ENCODE measurements at regions not wholly inside any gene's neighbourhood (a gene's known extent, or its start where the extent isn't known, plus 50 kb on each side); places are given as distances from the start of the nearest gene placed in this dataset.

DNA sequence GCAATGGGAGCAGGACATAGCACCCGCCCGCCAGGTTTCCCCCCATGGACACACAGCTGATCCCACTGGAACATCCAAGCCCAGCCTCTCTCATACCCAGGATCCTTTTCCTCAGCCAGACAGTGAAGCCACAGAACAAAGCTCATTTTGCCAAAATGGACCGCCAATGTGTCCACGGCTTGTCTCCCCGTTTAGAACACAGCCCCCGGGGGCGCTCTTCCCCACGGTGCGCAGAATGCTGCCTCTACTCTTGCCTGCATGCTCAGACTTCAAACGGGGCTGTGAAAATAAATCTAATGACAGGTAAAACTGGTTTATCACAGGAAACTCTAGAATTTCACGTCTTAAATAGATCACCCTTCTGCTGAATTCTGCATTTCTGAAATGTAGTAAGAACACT, 548.5 kb upstream of the ID2 start:
- no peak for DNase-seq
- Histone ChIP-seq H3K4me1 (ENCODE audit: control insufficient read depth, insufficient read depth, low read length) (peaks cover 16% of the 10 kb centered on the region), H3K4me3 (ENCODE audit: low read length) (no peak overlapping the region), H3K27ac (ENCODE audit: low read length) (no peak overlapping the region), H3K27me3 (ENCODE audit: control insufficient read depth, insufficient read depth, low read length) (no peaks in the 10 kb centered on the region), H3K9me3 (ENCODE audit: control insufficient read depth, low read depth, low read length) (no peaks in the 10 kb centered on the region), H3K36me3 (ENCODE audit: control insufficient read depth, insufficient read depth, low read length) (no peaks in the 10 kb centered on the region)
- WGBS (ENCODE audit: insufficient coverage, low lambda C conversion rate) = no CpG with 5 or more reads among the region's 11 CpGs

DNA sequence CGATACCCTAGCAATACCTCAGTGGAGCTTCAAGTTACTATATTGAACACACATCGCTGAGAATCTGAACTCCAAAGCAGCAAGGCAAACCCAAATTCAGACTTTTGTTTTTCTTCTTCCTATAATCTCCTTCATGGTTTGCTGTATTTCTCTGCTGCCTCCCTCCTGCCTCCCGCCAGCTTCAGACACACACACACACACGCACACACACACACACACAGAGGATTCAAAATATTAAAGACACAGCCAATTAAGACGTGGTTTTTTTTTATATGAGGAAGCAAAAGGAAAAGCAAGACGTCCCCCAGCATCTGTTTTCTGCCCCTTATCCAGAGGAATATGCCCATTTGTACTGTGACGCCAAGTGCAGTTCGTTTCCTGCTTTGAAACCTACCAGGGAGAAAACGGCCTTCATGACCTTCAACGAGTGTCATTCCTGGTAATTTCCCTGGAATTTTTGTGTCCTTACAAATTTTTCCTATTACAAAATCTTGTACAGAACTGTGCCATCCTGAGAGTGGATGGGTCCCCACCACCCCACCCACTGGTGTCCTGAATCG, 547.9 kb upstream of the ID2 start:
- WGBS (ENCODE audit: insufficient coverage, low lambda C conversion rate) = no CpG with 5 or more reads among the region's 11 CpGs
- Histone ChIP-seq H3K9me3 (ENCODE audit: control insufficient read depth, low read depth, low read length) (no peaks in the 10 kb centered on the region), H3K27me3 (ENCODE audit: control insufficient read depth, insufficient read depth, low read length) (no peaks in the 10 kb centered on the region), H3K4me3 (ENCODE audit: low read length) (no peak overlapping the region), H3K36me3 (ENCODE audit: control insufficient read depth, insufficient read depth, low read length) (no peaks in the 10 kb centered on the region), H3K27ac (ENCODE audit: low read length) (peak overlapping the region; percentile 74), H3K4me1 (ENCODE audit: control insufficient read depth, insufficient read depth, low read length) (peaks cover 16% of the 10 kb centered on the region)
- DNase-seq = no peak

DNA sequence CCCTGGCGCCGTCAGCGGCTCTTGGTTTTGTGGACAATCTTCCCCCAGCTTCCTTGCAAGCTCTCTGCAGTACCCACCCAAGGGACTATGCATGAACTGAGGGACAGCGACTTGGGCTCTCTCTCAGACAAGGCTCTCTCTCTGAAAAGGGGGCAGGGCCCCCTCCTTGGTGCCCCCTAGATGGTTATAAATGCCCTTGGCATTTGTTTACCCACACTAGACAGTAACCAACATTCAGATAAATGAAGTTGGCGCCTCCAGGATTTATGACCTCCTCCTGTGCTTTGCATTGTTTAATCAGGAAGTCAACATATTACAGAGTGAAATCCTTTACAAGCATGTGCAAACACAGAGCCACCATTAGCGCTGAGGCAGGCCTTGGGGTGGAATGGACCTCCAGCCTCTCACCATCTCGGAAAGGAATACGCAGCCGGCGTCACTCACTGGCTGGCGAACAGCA, 547.4 kb upstream of the ID2 start:
- Histone ChIP-seq H3K4me3 (ENCODE audit: low read length) (no peak overlapping the region), H3K36me3 (ENCODE audit: control insufficient read depth, insufficient read depth, low read length) (no peaks in the 10 kb centered on the region), H3K27ac (ENCODE audit: low read length) (peak overlapping the region; percentile 74), H3K9me3 (ENCODE audit: control insufficient read depth, low read depth, low read length) (no peaks in the 10 kb centered on the region), H3K4me1 (ENCODE audit: control insufficient read depth, insufficient read depth, low read length) (peaks cover 16% of the 10 kb centered on the region), H3K27me3 (ENCODE audit: control insufficient read depth, insufficient read depth, low read length) (no peaks in the 10 kb centered on the region)
- WGBS (ENCODE audit: insufficient coverage, low lambda C conversion rate) = no CpG with 5 or more reads among the region's 11 CpGs
- peak in 1 of 2 donors; percentile 78 for DNase-seq

DNA sequence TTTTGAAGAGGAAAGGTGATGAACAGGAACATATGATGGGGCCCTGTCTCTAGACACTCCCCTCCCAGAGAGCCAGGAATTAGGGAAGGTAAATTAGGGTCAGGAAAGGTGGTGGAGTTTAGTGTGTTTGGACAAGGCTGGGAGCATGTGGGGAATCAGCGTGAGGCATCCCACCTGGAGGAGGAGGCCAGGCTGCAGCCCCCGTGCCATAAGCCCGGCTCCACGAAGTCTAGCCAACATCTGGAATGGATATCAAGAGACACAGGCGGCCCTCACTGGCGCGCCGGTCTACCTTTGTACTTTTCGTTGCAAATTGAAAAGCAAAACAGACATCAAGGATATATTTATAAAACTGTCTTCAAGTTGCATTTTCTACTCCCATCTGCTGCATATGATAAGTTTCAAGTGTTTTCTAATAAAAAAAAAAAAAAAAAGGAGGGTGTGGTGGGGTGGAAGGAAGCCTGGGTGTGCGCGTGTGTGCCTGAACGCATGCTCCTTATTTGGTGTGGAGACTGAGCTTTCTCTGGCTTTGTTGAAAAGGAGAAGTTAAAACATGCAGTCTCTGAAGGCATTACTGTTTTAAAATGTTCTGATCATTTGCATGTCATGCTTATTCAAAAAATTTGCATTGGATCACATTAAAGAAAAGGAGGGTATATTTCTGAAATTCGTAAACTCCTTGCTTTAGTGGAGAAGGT, 546.7 kb upstream of the ID2 start:
- Histone ChIP-seq H3K27ac (ENCODE audit: low read length) (peak overlapping the region; percentile 74), H3K36me3 (ENCODE audit: control insufficient read depth, insufficient read depth, low read length) (no peaks in the 10 kb centered on the region), H3K4me1 (ENCODE audit: control insufficient read depth, insufficient read depth, low read length) (peaks cover 16% of the 10 kb centered on the region), H3K4me3 (ENCODE audit: low read length) (no peak overlapping the region), H3K9me3 (ENCODE audit: control insufficient read depth, low read depth, low read length) (no peaks in the 10 kb centered on the region), H3K27me3 (ENCODE audit: control insufficient read depth, insufficient read depth, low read length) (no peaks in the 10 kb centered on the region)
- no peak for DNase-seq
- WGBS (ENCODE audit: insufficient coverage, low lambda C conversion rate) = 61% methylated on average over 5 of the region's 13 CpGs

DNA sequence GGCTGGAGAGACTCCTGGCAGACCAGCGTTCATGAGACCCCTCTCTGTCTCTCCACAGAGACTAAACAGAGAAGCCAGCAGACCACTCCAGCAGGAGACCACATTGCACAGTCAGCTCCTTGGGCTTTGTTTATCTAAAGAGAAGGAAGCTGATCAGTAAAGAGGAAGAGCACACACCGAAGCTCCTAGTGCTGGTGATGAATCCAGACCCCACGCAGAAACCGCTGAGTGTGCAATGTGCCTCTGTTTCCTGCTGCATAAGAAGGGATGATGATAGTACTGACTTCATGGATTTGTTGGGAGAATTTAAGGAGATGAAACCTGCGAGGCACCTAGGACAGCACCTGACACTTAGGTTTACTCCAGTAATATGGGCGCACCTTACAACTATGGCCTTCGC, 544.1 kb upstream of the ID2 start:
- DNase-seq = no peak
- Histone ChIP-seq H3K36me3 (ENCODE audit: control insufficient read depth, insufficient read depth, low read length) (no peaks in the 10 kb centered on the region), H3K4me1 (ENCODE audit: control insufficient read depth, insufficient read depth, low read length) (peaks cover 30% of the 10 kb centered on the region), H3K4me3 (ENCODE audit: low read length) (no peak overlapping the region), H3K27me3 (ENCODE audit: control insufficient read depth, insufficient read depth, low read length) (no peaks in the 10 kb centered on the region), H3K9me3 (ENCODE audit: control insufficient read depth, low read depth, low read length) (no peaks in the 10 kb centered on the region), H3K27ac (ENCODE audit: low read length) (no peak overlapping the region)
- WGBS (ENCODE audit: insufficient coverage, low lambda C conversion rate) = no CpG with 5 or more reads among the region's 7 CpGs

DNA sequence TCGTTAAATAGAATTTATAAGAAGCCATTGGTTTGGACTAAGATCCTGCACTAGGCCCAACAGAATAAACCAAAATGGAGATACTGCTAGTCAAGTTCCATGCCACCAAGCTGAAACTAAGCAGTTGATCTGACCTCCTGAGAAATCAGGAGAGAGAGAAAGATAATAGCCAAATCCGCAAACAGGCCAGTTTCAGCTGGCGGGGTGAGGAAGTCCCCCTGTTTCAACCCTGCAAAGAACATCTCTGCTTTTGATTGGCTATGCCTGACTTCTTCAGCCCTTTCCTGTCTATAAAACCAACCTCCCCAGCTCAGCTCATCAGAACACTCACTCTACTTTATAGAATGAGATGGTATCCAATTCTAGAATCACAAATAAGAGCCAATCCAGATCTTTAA, 543.3 kb upstream of the ID2 start:
- H3K27me3 ChIP-seq (ENCODE audit: control insufficient read depth, insufficient read depth, low read length) = no peaks in the 10 kb centered on the region
- no peak overlapping the region for H3K27ac ChIP-seq (ENCODE audit: low read length)
- no peaks in the 10 kb centered on the region for H3K9me3 ChIP-seq (ENCODE audit: control insufficient read depth, low read depth, low read length)
- whole genome bisulfite sequencing (ENCODE audit: insufficient coverage, low lambda C conversion rate) = 100% methylated on average over 1 of the region's 3 CpGs
- no peak for DNase-seq
- peaks cover 30% of the 10 kb centered on the region for H3K4me1 ChIP-seq (ENCODE audit: control insufficient read depth, insufficient read depth, low read length)
- no peak overlapping the region for H3K4me3 ChIP-seq (ENCODE audit: low read length)
- no peaks in the 10 kb centered on the region for H3K36me3 ChIP-seq (ENCODE audit: control insufficient read depth, insufficient read depth, low read length)

DNA sequence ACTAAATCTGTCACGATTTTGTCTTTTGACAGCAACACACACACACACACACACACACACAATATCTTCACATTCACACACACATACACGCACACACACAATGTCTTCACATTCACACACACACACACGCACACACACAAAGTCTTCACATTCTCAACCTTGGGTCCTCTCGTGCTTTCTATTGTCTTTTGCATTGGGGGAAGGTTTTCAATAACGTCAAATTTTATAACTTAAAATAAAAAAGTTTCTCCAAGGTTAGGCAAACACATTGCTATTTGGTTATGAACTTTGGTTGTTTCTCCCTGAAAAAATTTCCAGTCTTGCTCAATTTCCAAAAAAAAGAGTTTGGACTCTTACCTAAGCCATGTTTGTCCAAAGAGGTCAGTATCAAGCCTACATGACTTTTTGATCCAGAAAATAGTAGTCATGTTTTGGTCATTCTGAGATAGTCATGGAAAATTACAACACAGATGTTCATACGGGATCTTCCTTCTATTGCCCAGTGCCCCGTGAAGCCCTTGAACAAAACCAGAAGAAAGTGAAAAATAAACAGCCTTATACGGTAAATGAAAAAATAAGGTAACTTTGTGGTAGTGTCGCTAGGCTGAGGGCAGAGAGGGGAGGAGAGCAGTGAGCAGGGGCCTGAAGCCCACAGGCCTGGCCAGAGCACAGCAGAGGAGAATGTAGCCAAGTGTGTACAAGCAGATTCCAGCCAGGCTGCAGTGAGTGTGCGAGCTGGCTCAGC, 542.8 kb upstream of the ID2 start:
- DNase-seq = no peak
- no peaks in the 10 kb centered on the region for H3K36me3 ChIP-seq (ENCODE audit: control insufficient read depth, insufficient read depth, low read length)
- H3K27me3 ChIP-seq (ENCODE audit: control insufficient read depth, insufficient read depth, low read length) = no peaks in the 10 kb centered on the region
- WGBS (ENCODE audit: insufficient coverage, low lambda C conversion rate) = 80% methylated on average over 1 of the region's 10 CpGs
- no peaks in the 10 kb centered on the region for H3K9me3 ChIP-seq (ENCODE audit: control insufficient read depth, low read depth, low read length)
- no peak overlapping the region for H3K4me3 ChIP-seq (ENCODE audit: low read length)
- peaks cover 32% of the 10 kb centered on the region for H3K4me1 ChIP-seq (ENCODE audit: control insufficient read depth, insufficient read depth, low read length)
- H3K27ac ChIP-seq (ENCODE audit: low read length) = no peak overlapping the region

DNA sequence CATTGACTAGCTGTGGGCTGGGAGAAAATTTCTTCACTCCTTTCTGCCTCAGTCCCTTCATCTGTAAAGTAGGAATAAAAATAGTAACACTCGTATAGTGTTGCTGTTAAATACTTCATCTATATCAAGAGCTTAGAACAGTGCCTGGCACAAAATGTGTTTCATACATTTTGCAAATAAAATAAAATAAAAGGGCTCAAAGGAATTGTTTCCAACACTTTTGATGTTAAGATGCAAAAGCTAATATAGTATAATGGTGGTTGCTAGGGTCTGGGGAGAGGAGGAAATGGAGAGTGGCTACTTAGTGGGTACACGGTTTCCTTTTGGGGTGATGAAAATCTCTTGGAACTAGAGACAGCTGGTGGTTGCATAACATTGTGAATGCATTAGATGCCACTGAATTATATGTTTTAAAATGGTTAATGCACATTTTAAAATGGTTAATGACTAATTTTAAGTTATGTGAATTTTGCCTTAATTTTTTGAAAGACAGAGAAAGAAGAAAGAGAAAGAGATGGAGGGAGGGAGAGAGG, 542.1 kb upstream of the ID2 start:
- no CpG with 5 or more reads among the region's 2 CpGs for WGBS (ENCODE audit: insufficient coverage, low lambda C conversion rate)
- Histone ChIP-seq H3K4me3 (ENCODE audit: low read length) (no peak overlapping the region), H3K36me3 (ENCODE audit: control insufficient read depth, insufficient read depth, low read length) (no peaks in the 10 kb centered on the region), H3K9me3 (ENCODE audit: control insufficient read depth, low read depth, low read length) (no peaks in the 10 kb centered on the region), H3K27ac (ENCODE audit: low read length) (no peak overlapping the region), H3K4me1 (ENCODE audit: control insufficient read depth, insufficient read depth, low read length) (peaks cover 30% of the 10 kb centered on the region), H3K27me3 (ENCODE audit: control insufficient read depth, insufficient read depth, low read length) (no peaks in the 10 kb centered on the region)
- no peak for DNase-seq

DNA sequence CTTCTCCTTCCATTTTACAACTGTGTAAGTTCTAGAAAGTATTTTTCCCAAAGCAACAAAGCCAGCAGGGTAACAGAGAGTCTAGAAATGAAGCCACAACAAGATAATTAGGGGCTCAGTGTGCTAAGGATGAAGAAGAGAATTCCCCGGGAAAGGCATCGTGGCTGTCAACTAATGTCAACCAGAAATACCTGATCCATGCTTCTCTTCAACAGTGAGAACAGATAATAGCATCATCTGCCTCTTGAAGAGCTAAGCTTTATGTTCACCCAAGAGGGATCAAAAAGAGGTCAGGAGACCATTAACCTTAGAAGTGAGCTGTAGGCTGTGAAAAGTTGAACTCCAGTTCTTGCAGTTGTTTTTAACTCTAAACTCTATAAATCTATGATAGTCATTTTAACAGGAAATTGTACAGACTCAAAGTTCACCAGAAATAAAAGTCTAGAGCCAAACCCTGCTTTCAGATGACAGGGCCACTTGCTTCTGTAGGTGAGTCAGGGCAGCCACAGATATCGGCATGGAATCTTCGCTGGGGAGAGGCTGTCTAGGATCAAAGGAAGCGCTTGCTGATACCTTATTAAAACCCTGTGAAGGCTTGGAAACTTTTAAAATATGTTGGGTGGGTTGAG, 540.7 kb upstream of the ID2 start:
- WGBS (ENCODE audit: insufficient coverage, low lambda C conversion rate) = no CpG with 5 or more reads among the region's 5 CpGs
- no peak overlapping the region for H3K4me3 ChIP-seq (ENCODE audit: low read length)
- DNase-seq = peak; percentile 80 to 88
- H3K9me3 ChIP-seq (ENCODE audit: control insufficient read depth, low read depth, low read length) = no peaks in the 10 kb centered on the region
- H3K4me1 ChIP-seq (ENCODE audit: control insufficient read depth, insufficient read depth, low read length) = peaks cover 34% of the 10 kb centered on the region
- H3K27ac ChIP-seq (ENCODE audit: low read length) = peak overlapping the region; percentile 83
- no peaks in the 10 kb centered on the region for H3K27me3 ChIP-seq (ENCODE audit: control insufficient read depth, insufficient read depth, low read length)
- H3K36me3 ChIP-seq (ENCODE audit: control insufficient read depth, insufficient read depth, low read length) = no peaks in the 10 kb centered on the region

DNA sequence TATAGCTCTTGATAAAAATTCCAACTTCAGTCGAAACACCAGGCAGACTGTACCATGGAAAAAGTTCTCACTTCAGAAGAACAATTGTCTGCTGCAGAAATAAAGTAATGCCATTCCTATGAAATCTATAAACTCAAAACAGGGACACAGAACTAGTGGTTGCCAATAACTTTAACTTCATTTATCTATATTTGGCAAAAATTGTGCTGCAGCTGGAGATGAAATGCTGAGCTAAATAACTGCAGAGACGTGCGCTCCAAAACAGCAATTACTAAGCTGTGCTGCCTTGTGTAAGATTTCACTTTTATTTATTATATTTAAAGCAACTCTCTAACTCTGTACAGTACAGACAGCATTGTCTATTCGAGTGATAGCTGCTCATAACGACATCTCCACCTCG, 540.1 kb upstream of the ID2 start:
- DNase-seq = no peak
- H3K27ac ChIP-seq (ENCODE audit: low read length) = peak overlapping the region; percentile 83
- WGBS (ENCODE audit: insufficient coverage, low lambda C conversion rate) = 100% methylated on average over 2 of the region's 6 CpGs
- H3K36me3 ChIP-seq (ENCODE audit: control insufficient read depth, insufficient read depth, low read length) = no peaks in the 10 kb centered on the region
- H3K27me3 ChIP-seq (ENCODE audit: control insufficient read depth, insufficient read depth, low read length) = no peaks in the 10 kb centered on the region
- H3K9me3 ChIP-seq (ENCODE audit: control insufficient read depth, low read depth, low read length) = no peaks in the 10 kb centered on the region
- H3K4me3 ChIP-seq (ENCODE audit: low read length) = no peak overlapping the region
- H3K4me1 ChIP-seq (ENCODE audit: control insufficient read depth, insufficient read depth, low read length) = peaks cover 38% of the 10 kb centered on the region
